Adrenal gland (tissue), 5 donors: ENCODE measurements at regions not wholly inside any gene's neighbourhood (a gene's known extent, or its start where the extent isn't known, plus 50 kb on each side); places are given as distances from the start of the nearest gene placed in this dataset.

Source experiments
- CTCF ChIP-seq, 6 experiments: fragments of 450-650 bp in 4 of 6; fragments of 200-600 bp in 2 of 6; sonication (generic) in 1 of 6; IDR thresholded peaks; 1 replicate in 5 of 6; 2 replicates in 1 of 6; pipeline versions ENCODE4 v1.5.1 to v1.8.0; 2016 to 2021; ENCODE audit warnings: antibody characterized with exemption in 6 of 6, mild to moderate bottlenecking in 2 of 6, moderate library complexity in 1 of 6
- POLR2A ChIP-seq, 2 donors: fragments of 450-650 bp; IDR thresholded peaks; one replicate each; pipeline ENCODE4 v1.6.1; 2017; ENCODE audit warnings: antibody characterized with exemption in 2 of 2, mild to moderate bottlenecking in 2 of 2, moderate library complexity in 1 of 2
- donor health status: DM: no; HTN: no; CAD: no.

- TF ChIP-seq POLR2A (IDR thresholded peaks at IDR 0.05) (no peak), CTCF (IDR thresholded peaks at IDR 0.05) (no peak)
These were observed 94.7 kb upstream of the PREP start for GRCh38 chr6:105497549-105497948.
